Ecto neural progenitor cell (in vitro differentiated cells): ENCODE measurements at regions not wholly inside any gene's neighbourhood (a gene's known extent, or its start where the extent isn't known, plus 50 kb on each side); places are given as distances from the start of the nearest gene placed in this dataset.

Experiments used
- DNase-seq: peaks from one replicate; pipeline ENCODE4 v3.0.0-alpha.2; 2018; ENCODE audit warnings: low spot score

DNA sequence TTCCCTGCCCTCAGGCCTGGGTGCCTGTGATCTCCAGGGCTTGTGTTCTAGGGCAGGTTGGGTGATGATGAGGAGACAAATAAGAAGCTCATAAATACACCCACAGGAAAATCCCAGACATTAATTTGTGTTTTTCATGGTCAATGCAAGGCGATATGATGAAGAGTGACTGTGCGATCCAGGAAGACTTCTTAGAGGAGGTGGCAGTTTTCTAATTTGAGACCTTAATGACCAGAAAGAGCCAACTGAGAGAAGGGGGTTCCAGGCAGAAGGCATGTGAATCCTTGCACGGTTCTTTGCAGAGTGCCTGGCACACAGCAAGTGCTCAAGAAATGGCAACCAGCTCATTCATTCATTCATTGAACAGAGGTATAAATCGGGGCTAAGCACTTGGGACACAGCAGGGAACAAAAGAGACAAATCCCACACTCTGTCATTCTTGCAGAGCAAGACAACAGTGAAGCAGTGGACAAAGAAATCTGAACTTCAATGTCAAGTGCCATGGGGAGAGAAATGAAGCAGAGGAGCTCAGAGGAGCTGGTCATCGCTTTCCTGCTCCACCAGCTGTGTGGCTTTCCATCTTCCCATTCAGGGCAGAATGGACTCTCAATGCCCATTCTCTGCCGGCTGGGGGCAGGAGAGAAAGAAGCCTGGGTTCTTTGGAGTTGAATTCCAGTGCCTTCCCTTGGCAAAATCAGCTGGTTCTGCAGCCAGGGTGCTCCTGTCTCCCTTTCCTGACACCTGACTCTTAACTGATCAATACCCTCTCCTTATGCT lies 128.3 kb downstream of the AACS start:
- no peak for DNase-seq

DNA sequence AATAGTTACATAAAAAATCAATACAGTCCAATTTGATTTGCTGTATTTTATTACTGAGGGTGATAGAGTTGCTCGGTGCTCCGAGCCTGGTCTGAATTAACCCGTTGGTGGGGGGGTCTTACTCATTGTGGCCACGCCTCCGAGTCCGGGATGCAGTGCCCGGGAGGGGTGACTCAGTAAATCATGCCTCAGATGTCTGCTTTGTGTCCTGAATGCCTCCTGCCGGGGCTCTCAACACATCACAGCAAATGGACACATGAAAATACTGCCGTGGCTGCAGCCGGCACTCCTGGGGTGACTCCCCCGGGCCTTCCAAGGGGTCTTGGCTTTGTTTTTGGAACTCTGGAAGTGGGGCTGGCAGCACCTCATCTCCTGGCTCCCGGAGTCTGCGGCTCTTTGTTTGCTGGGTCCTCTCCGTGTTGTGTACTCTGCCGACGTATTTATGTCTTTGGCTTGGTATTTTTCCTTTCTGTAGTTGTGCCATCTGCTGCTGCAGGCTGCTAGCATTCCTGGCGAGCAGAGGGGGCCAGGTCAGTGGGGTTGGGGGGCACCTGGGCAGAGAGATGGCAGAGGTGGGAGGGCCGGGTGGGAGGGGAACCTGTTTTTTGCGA lies 129.0 kb downstream of the AACS start:
- no peak for DNase-seq

DNA sequence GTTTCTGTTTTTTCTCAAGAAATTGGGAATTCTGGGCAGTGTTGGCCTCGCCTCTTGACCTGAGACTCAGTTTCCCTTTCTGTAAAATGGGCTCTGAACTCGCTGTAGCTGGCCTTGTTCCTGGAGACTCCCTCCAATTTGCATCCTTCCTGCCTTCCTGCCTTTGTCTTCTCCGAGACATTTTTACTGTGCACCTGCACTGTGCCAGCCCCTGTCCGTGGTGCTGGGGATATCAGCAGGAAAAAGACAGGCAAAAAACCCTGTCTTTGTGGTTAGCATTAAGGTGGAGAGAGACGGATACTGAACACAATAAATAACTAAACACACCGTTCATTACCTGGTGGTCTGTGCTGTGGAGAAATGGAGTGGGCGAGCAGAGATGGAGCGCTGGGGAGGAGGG lies 129.8 kb downstream of the AACS start:
- no peak for DNase-seq

DNA sequence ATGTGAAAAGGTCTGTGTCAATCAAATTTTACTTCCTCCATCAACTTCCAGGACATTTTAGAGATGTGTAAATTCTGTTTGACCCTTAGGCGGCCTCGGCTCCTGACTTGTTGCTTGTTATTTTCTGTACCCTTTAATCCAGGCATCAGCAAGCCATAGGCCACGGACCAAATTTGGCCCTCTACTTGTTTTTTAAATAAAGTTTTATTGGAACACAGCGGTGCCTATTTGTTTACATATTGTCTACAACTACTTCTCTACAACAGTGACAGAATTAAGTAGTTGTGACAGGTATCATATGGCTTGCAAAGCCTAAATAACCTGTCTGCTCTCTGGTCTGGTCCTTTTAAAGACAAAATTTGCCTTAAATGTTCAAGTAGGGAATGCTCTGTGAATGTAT lies 132.1 kb downstream of the AACS start:
- DNase-seq: no peak

- DNase-seq: peak; percentile 72
Observed at GRCh38 chr12:125198652-125199051, 133.4 kb downstream of the AACS start.

DNA sequence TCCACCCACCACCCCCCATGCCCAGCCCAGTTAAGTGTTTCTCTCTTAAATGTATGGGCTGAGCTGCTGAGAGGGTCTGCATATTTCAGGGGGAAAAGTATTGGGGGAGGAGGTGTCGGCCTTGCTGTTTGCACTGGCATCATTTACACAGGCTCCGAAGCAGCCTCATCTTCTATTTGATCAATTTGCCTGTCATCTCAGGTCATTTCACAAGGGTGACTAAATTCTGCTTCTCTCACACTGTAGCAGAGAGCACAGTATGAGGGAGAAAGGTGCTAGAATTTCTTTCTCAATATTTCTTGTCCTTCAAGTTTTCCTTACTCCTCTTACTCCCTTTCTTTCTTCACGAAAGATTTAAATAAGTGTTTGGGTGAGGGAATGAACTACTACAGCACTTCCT lies 135.9 kb downstream of the AACS start:
- no peak for DNase-seq

GRCh38 chr12:125201940-125202339 lies 136.7 kb downstream of the AACS start:
- DNase-seq: no peak

- DNase-seq: no peak
Observed at GRCh38 chr12:125202421-125202820, 137.2 kb downstream of the AACS start.

GRCh38 chr12:125203145-125203765 lies 138.0 kb downstream of the AACS start:
- no peak for DNase-seq

- no peak for DNase-seq
Observed at GRCh38 chr12:125205386-125205785, 140.2 kb downstream of the AACS start.

GRCh38 chr12:125206711-125207110 lies 141.5 kb downstream of the AACS start:
- no peak for DNase-seq

- DNase-seq: no peak
Observed at GRCh38 chr12:125208334-125208733, 143.1 kb downstream of the AACS start.

DNA sequence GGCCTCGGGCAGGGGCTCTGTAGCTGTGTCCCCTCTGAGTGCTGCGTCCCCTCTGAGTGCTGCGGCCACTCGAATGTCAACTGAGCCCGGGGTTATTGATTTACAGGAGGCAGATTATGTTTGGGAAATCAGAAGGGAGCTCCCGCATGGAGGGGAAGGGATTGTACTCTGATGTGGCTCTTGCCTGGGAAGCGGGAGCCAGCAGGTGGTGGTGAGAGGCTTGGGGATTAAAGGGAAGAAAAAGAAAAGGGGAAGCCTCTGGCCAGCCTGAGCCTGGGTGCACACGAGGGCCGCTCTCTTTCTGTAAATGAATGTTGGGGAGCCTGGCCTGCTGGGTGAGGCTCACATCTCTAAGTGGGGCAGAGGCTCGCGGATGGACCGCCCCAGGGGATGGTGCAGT lies 143.7 kb downstream of the AACS start:
- DNase-seq: peak; percentile 71

GRCh38 chr12:125210104-125210755 lies 145.0 kb downstream of the AACS start:
- DNase-seq: no peak

GRCh38 chr12:125211464-125211863 lies 146.2 kb downstream of the AACS start:
- DNase-seq: no peak

- no peak for DNase-seq
Observed at GRCh38 chr12:125214289-125214688, 149.1 kb downstream of the AACS start.

DNA sequence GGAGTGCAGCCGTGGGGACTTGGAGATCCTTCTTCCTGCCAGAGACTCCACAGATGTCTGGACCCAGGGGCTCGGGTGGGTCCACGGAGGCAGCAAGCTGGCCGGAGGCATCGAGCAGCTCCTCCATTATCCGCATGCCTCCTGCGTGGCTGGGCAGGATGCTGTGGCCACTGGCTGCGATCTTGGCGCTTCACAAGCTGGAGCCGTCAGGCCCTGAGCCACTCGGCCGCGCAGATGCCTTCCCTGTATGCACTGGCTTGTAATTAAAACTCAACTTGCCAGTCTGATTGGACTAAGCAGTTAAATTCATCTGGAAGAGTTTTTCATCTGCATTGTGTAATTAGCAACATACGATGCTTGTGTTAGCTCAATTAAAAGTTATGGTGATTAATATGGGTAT lies 151.5 kb downstream of the AACS start:
- DNase-seq: no peak

- no peak for DNase-seq
Observed at GRCh38 chr12:125217308-125217707, 152.1 kb downstream of the AACS start.

- DNase-seq: no peak
Observed at GRCh38 chr12:125218952-125219351, 153.7 kb downstream of the AACS start.

DNA sequence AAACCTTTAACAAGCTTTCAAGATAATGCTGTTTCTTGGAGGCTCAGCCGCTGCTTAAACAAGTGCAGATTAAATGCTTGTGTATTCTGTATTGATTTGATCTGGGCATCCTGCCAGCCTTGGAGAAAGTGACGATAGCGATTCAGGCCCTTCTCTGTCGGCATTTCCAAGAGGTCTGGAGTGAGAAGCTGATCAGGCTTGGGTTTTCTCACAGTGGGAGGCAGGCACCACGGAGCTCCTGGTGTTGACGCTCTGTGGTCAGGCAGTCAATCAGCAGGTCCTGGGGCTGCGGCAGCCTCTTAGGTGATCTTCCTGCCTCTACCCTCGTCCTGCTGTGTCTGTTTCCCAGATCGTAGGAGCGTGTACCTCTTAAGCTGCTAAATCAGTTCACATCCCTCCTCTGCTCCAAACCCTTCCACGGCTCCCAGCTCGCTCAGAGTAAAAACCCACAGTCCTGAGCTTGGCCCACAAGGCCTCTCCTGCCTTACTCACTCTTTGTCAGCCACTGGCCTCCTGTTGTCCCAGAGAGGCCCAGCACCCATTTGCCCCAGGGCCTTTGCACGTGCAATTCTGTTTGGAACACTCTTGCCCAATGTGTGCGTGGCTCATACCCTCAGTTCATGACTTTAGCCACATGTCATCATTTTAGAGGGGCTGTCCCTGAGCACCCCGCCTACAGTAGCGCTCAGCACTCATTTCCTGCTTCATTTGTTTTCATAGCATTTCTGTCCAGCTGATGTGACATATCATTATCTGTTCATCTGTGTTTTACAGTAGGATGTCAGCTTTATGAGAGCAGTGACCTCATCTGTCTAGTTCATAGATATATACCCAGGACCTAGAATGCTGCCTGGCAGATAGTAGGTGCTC lies 155.4 kb downstream of the AACS start:
- DNase-seq: no peak

- DNase-seq: no peak
Observed at GRCh38 chr12:125221602-125222001, 156.4 kb downstream of the AACS start.

DNA sequence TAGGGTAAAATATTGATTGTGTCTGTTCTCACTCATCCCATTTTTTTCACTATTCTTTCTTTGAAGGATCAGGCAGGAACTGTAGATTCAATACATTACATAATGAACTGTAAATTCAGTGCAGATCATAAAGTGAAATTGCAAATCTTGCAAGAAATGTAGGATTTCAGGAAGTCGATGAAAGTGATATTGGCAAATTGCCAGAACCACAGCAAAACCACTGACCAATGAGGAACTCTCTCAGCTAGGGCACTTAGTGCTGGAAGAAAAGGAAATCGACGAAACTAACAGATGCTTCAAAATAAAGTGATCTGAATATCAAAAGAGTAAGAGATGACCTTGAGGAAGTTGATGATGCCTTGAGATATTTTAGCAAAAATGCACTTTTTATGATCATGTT lies 157.6 kb downstream of the AACS start:
- no peak for DNase-seq
